ENCODE measurements at regions not wholly inside any gene's neighbourhood (a gene's known extent, or its start where the extent isn't known, plus 50 kb on each side); places are given as distances from the start of the nearest gene placed in this dataset.

DNA sequence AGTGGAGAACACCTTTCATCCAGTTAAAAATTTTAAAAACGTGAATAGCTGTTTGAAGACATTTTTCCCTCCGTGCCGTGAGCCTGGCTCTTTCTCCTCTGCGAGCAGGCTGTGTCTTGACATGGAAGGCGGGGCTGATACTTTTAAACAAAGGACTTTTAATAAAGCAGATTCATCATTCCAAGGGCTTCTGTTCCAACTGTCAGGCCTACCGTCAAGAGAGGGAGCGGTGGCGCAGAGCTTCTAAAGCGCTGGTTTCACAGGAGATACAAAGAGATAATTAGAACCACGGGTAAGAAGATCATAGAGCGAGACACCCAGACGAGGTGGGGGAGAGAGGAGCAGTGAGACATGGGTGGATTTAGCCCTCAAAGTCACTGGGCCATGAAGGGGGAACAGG, 247.4 kb upstream of the C1orf174 start:
- TF ChIP-seq POLR2A (IDR thresholded peaks at IDR 0.05; ENCODE audit: low read depth, low read length) (no peak), POLR2AphosphoS5 (IDR thresholded peaks at IDR 0.05; ENCODE audit: insufficient read depth, low read depth, low read length) (no peak), EZH2 (IDR thresholded peaks at IDR 0.05; ENCODE audit: borderline replicate concordance, low read depth, low read length, severe bottlenecking) (no peak), MYC (IDR thresholded peaks at IDR 0.05; ENCODE audit: low read depth, low read length) (no peak)
- TF ChIP-seq, protein P1, sequence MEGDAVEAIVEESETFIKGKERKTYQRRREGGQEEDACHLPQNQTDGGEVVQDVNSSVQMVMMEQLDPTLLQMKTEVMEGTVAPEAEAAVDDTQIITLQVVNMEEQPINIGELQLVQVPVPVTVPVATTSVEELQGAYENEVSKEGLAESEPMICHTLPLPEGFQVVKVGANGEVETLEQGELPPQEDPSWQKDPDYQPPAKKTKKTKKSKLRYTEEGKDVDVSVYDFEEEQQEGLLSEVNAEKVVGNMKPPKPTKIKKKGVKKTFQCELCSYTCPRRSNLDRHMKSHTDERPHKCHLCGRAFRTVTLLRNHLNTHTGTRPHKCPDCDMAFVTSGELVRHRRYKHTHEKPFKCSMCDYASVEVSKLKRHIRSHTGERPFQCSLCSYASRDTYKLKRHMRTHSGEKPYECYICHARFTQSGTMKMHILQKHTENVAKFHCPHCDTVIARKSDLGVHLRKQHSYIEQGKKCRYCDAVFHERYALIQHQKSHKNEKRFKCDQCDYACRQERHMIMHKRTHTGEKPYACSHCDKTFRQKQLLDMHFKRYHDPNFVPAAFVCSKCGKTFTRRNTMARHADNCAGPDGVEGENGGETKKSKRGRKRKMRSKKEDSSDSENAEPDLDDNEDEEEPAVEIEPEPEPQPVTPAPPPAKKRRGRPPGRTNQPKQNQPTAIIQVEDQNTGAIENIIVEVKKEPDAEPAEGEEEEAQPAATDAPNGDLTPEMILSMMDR (IDR thresholded peaks at IDR 0.05; ENCODE audit: extremely low read depth in 1 of 2, insufficient read depth in 1 of 2, low read depth in 1 of 2, low read length in 2 of 2) = no peak
- TF ChIP-seq, protein P2, sequence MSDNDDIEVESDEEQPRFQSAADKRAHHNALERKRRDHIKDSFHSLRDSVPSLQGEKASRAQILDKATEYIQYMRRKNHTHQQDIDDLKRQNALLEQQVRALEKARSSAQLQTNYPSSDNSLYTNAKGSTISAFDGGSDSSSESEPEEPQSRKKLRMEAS (IDR thresholded peaks at IDR 0.05; ENCODE audit: insufficient read depth, insufficient read length) = no peak
